Kidney (tissue), 13 donors: ENCODE measurements at regions not wholly inside any gene's neighbourhood (a gene's known extent, or its start where the extent isn't known, plus 50 kb on each side); places are given as distances from the start of the nearest gene placed in this dataset.

Source experiments
- DNase-seq, 5 donors: peaks; one replicate each; pipeline ENCODE4 v3.0.0-alpha.2; 2013 to 2020
- FAIRE-seq: peaks from 2 replicates; lab custom pipeline; 2012; peaks lifted over from hg19 to GRCh38; lab: Jason Lieb, UNC
- H3K27ac ChIP-seq, 2 donors: one replicate each; pipeline ENCODE4 v1.7.0; 2013; ENCODE audit warnings: low read depth in 2 of 2, low read length in 2 of 2, inconsistent platforms in 1 of 2
- H3K27me3 ChIP-seq: one replicate; pipeline ENCODE4 v1.7.1; 2013; ENCODE audit warnings: low read length, inconsistent platforms; ENCODE audit not compliant: control insufficient read depth, insufficient read depth
- H3K36me3 ChIP-seq, 3 donors: one replicate each; pipeline versions ENCODE4 v1.7.0 to v1.7.1; 2013; ENCODE audit warnings: low read length in 3 of 3, control low read depth in 1 of 3, inconsistent platforms in 1 of 3; ENCODE audit not compliant: insufficient read depth in 3 of 3, control insufficient read depth in 2 of 3
- H3K4me1 ChIP-seq, 3 donors: one replicate each; pipeline versions ENCODE4 v1.7.0 to v1.7.1; 2013; ENCODE audit warnings: low read length in 3 of 3, inconsistent platforms in 1 of 3, low read depth in 1 of 3; ENCODE audit not compliant: control insufficient read depth in 2 of 3, insufficient read depth in 2 of 3
- H3K4me3 ChIP-seq, 3 donors: one replicate each; pipeline versions ENCODE4 v1.7.0 to v1.8.1; 2013; ENCODE audit warnings: low read length in 3 of 3, control low read depth in 1 of 3, inconsistent platforms in 1 of 3
- H3K9ac ChIP-seq, 3 donors: one replicate each; pipeline versions ENCODE4 v1.7.0 to v1.7.1; 2013; ENCODE audit warnings: low read length in 3 of 3, control low read depth in 1 of 3, inconsistent platforms in 1 of 3
- H3K9me3 ChIP-seq, 3 donors: one replicate each; pipeline versions ENCODE4 v1.7.0 to v1.7.1; 2013; ENCODE audit warnings: low read length in 3 of 3, control low read depth in 1 of 3, inconsistent platforms in 1 of 3; ENCODE audit not compliant: control insufficient read depth in 2 of 3, insufficient read depth in 1 of 3
- intact Hi-C: fragments of 100-400 bp; cut with DNase I; formaldehyde crosslinking; loops from one replicate; pipeline ENCODE4 v1.11.1; 2022
- TF ChIP-seq, protein P1 (sequence below): IDR thresholded peaks from 3 replicates; pipeline ENCODE4 v1.5.1; 2012; ENCODE audit warnings: mild to moderate bottlenecking, moderate library complexity, borderline replicate concordance; ENCODE audit not compliant: insufficient read depth; ENCODE audit errors: extremely low read depth
- donor health status: control.
- donor health status: control.
- donor health status: control.
- donor health status: control.
- donor health status: control.
- donor health status: DM: yes; HTN: yes; CAD: no.
- donor health status: Normal renal cell carcinoma (clear cell type).

DNA sequence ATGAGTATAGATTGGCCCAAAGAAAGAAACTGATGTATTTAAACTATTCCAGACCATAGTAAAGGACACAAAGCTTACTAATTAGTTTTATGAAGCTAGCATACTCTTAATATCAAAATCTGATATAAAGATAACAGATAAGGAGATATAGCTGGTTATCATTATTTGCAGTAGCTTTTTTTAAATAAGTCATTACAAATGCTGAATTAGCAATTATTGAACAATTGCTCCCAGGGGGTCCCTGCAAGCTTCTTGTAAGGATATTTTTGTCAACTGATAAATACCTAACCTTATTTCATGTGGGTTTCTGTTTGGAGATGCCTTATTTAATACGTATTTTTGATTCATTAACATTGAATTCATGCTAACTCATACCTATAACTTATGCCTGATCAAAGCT, 99.0 kb downstream of the RAB18 start:
- FAIRE-seq = no peak
- no peak for DNase-seq
- intact Hi-C loops = no loop called here

GRCh38 chr10:27605318-27605717, 101.2 kb downstream of the RAB18 start:
- no peaks in the 10 kb centered on the region for H3K27me3 ChIP-seq
- no peaks in the 10 kb centered on the region for H3K36me3 ChIP-seq
- FAIRE-seq (no peak), DNase-seq (no peak)
- no peaks in the 10 kb centered on the region for H3K9me3 ChIP-seq
- intact Hi-C loops = no loop called here
- no peaks in the 10 kb centered on the region for H3K4me1 ChIP-seq
- TF ChIP-seq, protein P1, sequence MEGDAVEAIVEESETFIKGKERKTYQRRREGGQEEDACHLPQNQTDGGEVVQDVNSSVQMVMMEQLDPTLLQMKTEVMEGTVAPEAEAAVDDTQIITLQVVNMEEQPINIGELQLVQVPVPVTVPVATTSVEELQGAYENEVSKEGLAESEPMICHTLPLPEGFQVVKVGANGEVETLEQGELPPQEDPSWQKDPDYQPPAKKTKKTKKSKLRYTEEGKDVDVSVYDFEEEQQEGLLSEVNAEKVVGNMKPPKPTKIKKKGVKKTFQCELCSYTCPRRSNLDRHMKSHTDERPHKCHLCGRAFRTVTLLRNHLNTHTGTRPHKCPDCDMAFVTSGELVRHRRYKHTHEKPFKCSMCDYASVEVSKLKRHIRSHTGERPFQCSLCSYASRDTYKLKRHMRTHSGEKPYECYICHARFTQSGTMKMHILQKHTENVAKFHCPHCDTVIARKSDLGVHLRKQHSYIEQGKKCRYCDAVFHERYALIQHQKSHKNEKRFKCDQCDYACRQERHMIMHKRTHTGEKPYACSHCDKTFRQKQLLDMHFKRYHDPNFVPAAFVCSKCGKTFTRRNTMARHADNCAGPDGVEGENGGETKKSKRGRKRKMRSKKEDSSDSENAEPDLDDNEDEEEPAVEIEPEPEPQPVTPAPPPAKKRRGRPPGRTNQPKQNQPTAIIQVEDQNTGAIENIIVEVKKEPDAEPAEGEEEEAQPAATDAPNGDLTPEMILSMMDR = no peak
- H3K27ac ChIP-seq = no peak overlapping the region
- no peak overlapping the region for H3K4me3 ChIP-seq
- no peak overlapping the region for H3K9ac ChIP-seq

More for the DNA sequence above, 99.0 kb downstream of the RAB18 start:
- Histone ChIP-seq H3K27me3 (no peaks in the 10 kb centered on the region), H3K36me3 (no peaks in the 10 kb centered on the region), H3K4me3 (no peak overlapping the region), H3K4me1 (no peaks in the 10 kb centered on the region), H3K9me3 (no peaks in the 10 kb centered on the region), H3K9ac (no peak overlapping the region), H3K27ac (no peak overlapping the region)
- TF ChIP-seq, protein P1 = no peak

DNA sequence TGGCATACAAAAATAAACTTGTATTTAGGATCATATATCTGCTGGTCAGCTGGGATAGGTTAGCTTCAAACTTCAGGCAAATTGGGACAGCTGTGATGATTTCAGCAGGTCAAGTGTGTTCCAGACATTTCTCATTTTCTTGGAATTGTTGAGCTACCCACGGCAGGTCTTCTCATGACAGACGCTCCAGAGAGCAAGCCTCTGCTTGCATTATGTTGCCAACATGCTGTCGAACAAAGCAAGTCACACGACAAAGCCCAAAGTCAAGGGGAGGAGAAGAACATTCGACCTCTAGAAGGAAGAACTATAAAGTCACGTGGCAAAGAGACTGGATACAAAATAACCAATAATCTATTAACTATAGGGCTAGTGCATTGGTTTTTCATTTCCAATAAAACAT, 103.5 kb downstream of the RAB18 start:
- DNase-seq = no peak
- Histone ChIP-seq H3K4me3 (no peak overlapping the region), H3K27ac (no peak overlapping the region), H3K9ac (no peak overlapping the region), H3K9me3 (no peaks in the 10 kb centered on the region), H3K27me3 (no peaks in the 10 kb centered on the region), H3K4me1 (no peaks in the 10 kb centered on the region), H3K36me3 (no peaks in the 10 kb centered on the region)
- FAIRE-seq = no peak
- intact Hi-C loops = no loop called here
- TF ChIP-seq, protein P1 = no peak

DNA sequence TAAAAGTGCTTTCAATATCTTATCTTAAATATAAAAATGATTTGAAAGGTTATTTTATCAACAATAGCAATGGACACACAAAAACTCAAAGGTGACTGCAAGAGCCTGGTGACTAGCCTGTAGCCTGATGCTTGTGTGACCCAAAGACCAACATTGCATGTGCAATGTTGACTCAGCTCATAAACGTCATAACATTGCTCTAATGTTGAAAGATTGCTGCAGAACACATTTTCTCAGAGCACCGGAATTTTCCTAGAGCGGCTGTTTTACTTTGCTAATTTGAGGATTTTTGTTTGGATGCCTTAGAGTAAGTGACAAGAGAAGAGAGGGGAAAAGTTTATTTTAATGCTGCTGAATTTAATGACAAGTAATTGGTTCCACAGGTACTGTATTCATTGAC, 107.1 kb downstream of the RAB18 start:
- Histone ChIP-seq H3K27me3 (no peaks in the 10 kb centered on the region), H3K4me1 (no peaks in the 10 kb centered on the region), H3K9ac (no peak overlapping the region), H3K4me3 (no peak overlapping the region), H3K36me3 (no peaks in the 10 kb centered on the region), H3K27ac (no peak overlapping the region), H3K9me3 (no peaks in the 10 kb centered on the region)
- TF ChIP-seq, protein P1 = no peak
- intact Hi-C loops = no loop called here
- no peak for FAIRE-seq
- DNase-seq = no peak
